H9 (cell line): ENCODE measurements at regions not wholly inside any gene's neighbourhood (a gene's known extent, or its start where the extent isn't known, plus 50 kb on each side); places are given as distances from the start of the nearest gene placed in this dataset.

Source experiments
- DNase-seq: peaks from one replicate; pipeline ENCODE4 v3.0.0-alpha.2; 2017
- H2AFZ ChIP-seq: one replicate; pipeline ENCODE4 v1.6.1; 2013; ENCODE audit warnings: mild to moderate bottlenecking, low read length, control low read depth, moderate library complexity
- H2AK5ac ChIP-seq: 2 replicates; pipeline ENCODE4 v1.6.1; 2013; ENCODE audit warnings: low read length, control low read depth, mixed read lengths; ENCODE audit not compliant: insufficient read length
- H2BK120ac ChIP-seq: one replicate; pipeline ENCODE4 v1.6.1; 2013; ENCODE audit warnings: low read depth, mild to moderate bottlenecking, low read length, control low read depth, inconsistent platforms; ENCODE audit not compliant: poor library complexity, severe bottlenecking
- H2BK12ac ChIP-seq: 2 replicates; pipeline ENCODE4 v1.6.1; 2013; ENCODE audit warnings: low read length, control low read depth, mixed read lengths, low read depth; ENCODE audit not compliant: insufficient read length
- H2BK15ac ChIP-seq: 2 replicates; pipeline ENCODE4 v1.6.1; 2013; ENCODE audit warnings: low read depth, low read length, control low read depth
- H2BK20ac ChIP-seq: one replicate; pipeline ENCODE4 v1.6.1; 2013; ENCODE audit warnings: low read depth, mild to moderate bottlenecking, low read length, control low read depth, inconsistent platforms; ENCODE audit not compliant: poor library complexity, severe bottlenecking
- H2BK5ac ChIP-seq: 2 replicates; pipeline ENCODE4 v1.6.1; 2013; ENCODE audit warnings: low read length, control low read depth, mixed read lengths; ENCODE audit not compliant: insufficient read length
- H3K14ac ChIP-seq: 2 replicates; pipeline ENCODE4 v1.6.1; 2013; ENCODE audit warnings: low read length, control low read depth; ENCODE audit not compliant: insufficient read depth
- H3K18ac ChIP-seq: 2 replicates; pipeline ENCODE4 v1.6.1; 2013; ENCODE audit warnings: low read depth, mild to moderate bottlenecking, mixed read lengths, low read length, control low read depth; ENCODE audit not compliant: insufficient read length
- H3K23ac ChIP-seq: 2 replicates; pipeline ENCODE4 v1.6.1; 2013; ENCODE audit warnings: low read length, control low read depth, mixed read lengths, low read depth; ENCODE audit not compliant: insufficient read length
- H3K23me2 ChIP-seq: 2 replicates; pipeline ENCODE4 v1.6.1; 2013; ENCODE audit warnings: low read depth, mild to moderate bottlenecking, mixed read lengths, low read length, control low read depth; ENCODE audit not compliant: insufficient read length, poor library complexity, severe bottlenecking
- H3K27ac ChIP-seq: 2 replicates; pipeline ENCODE4 v1.5.1; 2013; ENCODE audit warnings: low read length, control low read depth, mixed read lengths, low read depth; ENCODE audit not compliant: insufficient read length
- H3K27me3 ChIP-seq: 2 replicates; pipeline ENCODE4 v1.6.1; 2013; ENCODE audit warnings: low read length, control low read depth, inconsistent platforms; ENCODE audit not compliant: insufficient read depth
- H3K4ac ChIP-seq: 2 replicates; pipeline ENCODE4 v1.6.1; 2013; ENCODE audit warnings: low read depth, mild to moderate bottlenecking, control low read depth, inconsistent platforms, low read length, moderate library complexity
- H3K4me1 ChIP-seq: 2 replicates; pipeline ENCODE4 v1.6.1; 2013; ENCODE audit warnings: low read length, control low read depth, inconsistent platforms; ENCODE audit not compliant: insufficient read depth
- H3K4me2 ChIP-seq: 2 replicates; pipeline ENCODE4 v1.6.1; 2013; ENCODE audit warnings: low read length, control low read depth, mixed read lengths; ENCODE audit not compliant: insufficient read length, insufficient read depth
- H3K56ac ChIP-seq: 2 replicates; pipeline ENCODE4 v1.6.1; 2013; ENCODE audit warnings: low read depth, mild to moderate bottlenecking, mixed read lengths, low read length, control low read depth; ENCODE audit not compliant: insufficient read length
- H3K79me1 ChIP-seq: 2 replicates; pipeline ENCODE4 v1.6.1; 2013; ENCODE audit warnings: low read depth, mild to moderate bottlenecking, moderate library complexity, low read length, control low read depth, inconsistent platforms; ENCODE audit not compliant: insufficient read depth, poor library complexity, severe bottlenecking
- H3K79me2 ChIP-seq: 2 replicates; pipeline ENCODE4 v1.6.1; 2013; ENCODE audit warnings: low read length, control low read depth, inconsistent platforms; ENCODE audit not compliant: insufficient read depth
- H3K9ac ChIP-seq: 2 replicates; pipeline ENCODE4 v1.6.1; 2013; ENCODE audit warnings: low read length, control low read depth, mixed read lengths; ENCODE audit not compliant: insufficient read length; ENCODE audit errors: extremely low read depth
- H3K9me3 ChIP-seq: one replicate; pipeline ENCODE4 v1.6.1; 2013; ENCODE audit warnings: low read depth, low read length, inconsistent platforms; ENCODE audit not compliant: control insufficient read depth
- H3T11ph ChIP-seq: one replicate; pipeline ENCODE4 v1.6.1; 2013; ENCODE audit warnings: mild to moderate bottlenecking, low read length, control low read depth, inconsistent platforms
- H4K20me1 ChIP-seq: one replicate; pipeline ENCODE4 v1.6.1; 2013; ENCODE audit not compliant: control insufficient read depth, insufficient read length, insufficient read depth
- H4K5ac ChIP-seq: 2 replicates; pipeline ENCODE4 v1.6.1; 2013; ENCODE audit warnings: low read depth, mild to moderate bottlenecking, mixed read lengths, low read length, control low read depth; ENCODE audit not compliant: insufficient read length
- H4K8ac ChIP-seq: replicated peaks from 2 replicates; pipeline ENCODE4 v1.6.1; 2013; ENCODE audit warnings: low read length, control low read depth, mixed read lengths, low read depth; ENCODE audit not compliant: insufficient read length
- H4K91ac ChIP-seq: 2 replicates; pipeline ENCODE4 v1.6.1; 2013; ENCODE audit warnings: low read depth, mild to moderate bottlenecking, moderate library complexity, mixed read lengths, low read length, control low read depth; ENCODE audit not compliant: insufficient read length
- H3K27ac Mint-ChIP-seq, 3 experiments: 2 replicates in 2 of 3; 3 replicates in 1 of 3; pipeline ENCODE4 v1.8.0; 2020 to 2021; ENCODE audit warnings: mixed read lengths in 3 of 3, mild to moderate bottlenecking in 1 of 3, moderate library complexity in 1 of 3
- H3K27me3 Mint-ChIP-seq: 2 replicates; pipeline ENCODE4 v1.8.0; 2021; ENCODE audit warnings: low read depth, mild to moderate bottlenecking, moderate library complexity, mixed read lengths
- H3K36me3 Mint-ChIP-seq, 3 experiments: 2 replicates in 2 of 3; 3 replicates in 1 of 3; pipeline ENCODE4 v1.8.0; 2020 to 2021; ENCODE audit warnings: low read depth in 3 of 3, mixed read lengths in 3 of 3; ENCODE audit not compliant: insufficient read depth in 1 of 3
- H3K4me1 Mint-ChIP-seq, 2 experiments: 2 replicates each; pipeline ENCODE4 v1.8.0; 2020; ENCODE audit warnings: mixed read lengths in 2 of 2
- H3K4me3 Mint-ChIP-seq, 2 experiments: 2 replicates in 1 of 2; 3 replicates in 1 of 2; pipeline ENCODE4 v1.8.0; 2020 to 2021; ENCODE audit warnings: mild to moderate bottlenecking in 2 of 2, mixed read lengths in 2 of 2, moderate library complexity in 1 of 2
- H3K9me3 Mint-ChIP-seq, 2 experiments: 2 replicates in 1 of 2; 3 replicates in 1 of 2; pipeline ENCODE4 v1.8.0; 2020; ENCODE audit warnings: mild to moderate bottlenecking in 2 of 2, mixed read lengths in 2 of 2, moderate library complexity in 1 of 2
- WGBS: extraction: QIAGEN DNeasy Blood & Tissue Kit; methylation state at CpG from one replicate; pipeline ENCODE4 v1.1.7; 2013; ENCODE audit warnings: missing lambda C conversion rate, low lambda C conversion rate, mixed read lengths; ENCODE audit not compliant: insufficient read length; ENCODE audit errors: extremely low coverage; 5-methylcytosine and 5-hydroxymethylcytosine counted together
- TF ChIP-seq, protein P1 (sequence below): fragments of 200-600 bp; sonication (generic); conservative IDR thresholded peaks from 3 replicates; pipeline ENCODE4 v1.8.0; 2021; ENCODE audit warnings: antibody characterized with exemption, mild to moderate bottlenecking

GRCh38 chr21:24738063-24738462, 869.2 kb downstream of the MRPL39 start:
- H3K9me3 ChIP-seq = no peaks in the 10 kb centered on the region
- H2BK15ac ChIP-seq = no peak overlapping the region
- H2BK5ac ChIP-seq = no peak overlapping the region
- no peak overlapping the region for H4K8ac ChIP-seq
- H3K18ac ChIP-seq = no peak overlapping the region
- H4K20me1 ChIP-seq = no peaks in the 10 kb centered on the region
- H3K79me2 ChIP-seq = no peaks in the 10 kb centered on the region
- H3K4me1 ChIP-seq = no peaks in the 10 kb centered on the region
- no peak overlapping the region for H2AFZ ChIP-seq
- Mint-ChIP-seq H3K36me3 (peaks cover 0 to 5% (median 0%) of the 10 kb centered on the region in 3 experiments; a peak in 1 of 7 replicates), H3K9me3 (peaks cover 34 to 49% of the 10 kb centered on the region in 2 experiments), H3K27me3 (no peaks in the 10 kb centered on the region), H3K4me3 (no peak overlapping the region), H3K27ac (no peak overlapping the region), H3K4me1 (no peaks in the 10 kb centered on the region)
- H4K5ac ChIP-seq = no peak overlapping the region
- no peak overlapping the region for H2BK12ac ChIP-seq
- no peaks in the 10 kb centered on the region for H3K79me1 ChIP-seq
- no peak overlapping the region for H4K91ac ChIP-seq
- H3T11ph ChIP-seq = no peak overlapping the region
- H3K23ac ChIP-seq = no peak overlapping the region
- no peak overlapping the region for H2BK120ac ChIP-seq
- no peak overlapping the region for H2AK5ac ChIP-seq
- H3K56ac ChIP-seq = no peak overlapping the region
- H3K23me2 ChIP-seq = no peaks in the 10 kb centered on the region
- H3K4ac ChIP-seq = no peak overlapping the region
- H3K9ac ChIP-seq = no peak overlapping the region
- no peak for DNase-seq
- no peak overlapping the region for H3K14ac ChIP-seq
- no peak overlapping the region for H2BK20ac ChIP-seq
- H3K27ac ChIP-seq = no peak overlapping the region
- no peak overlapping the region for H3K4me2 ChIP-seq
- H3K27me3 ChIP-seq = no peaks in the 10 kb centered on the region
- no CpG with 5 or more reads among the region's 8 CpGs for WGBS
- TF ChIP-seq, protein P1, sequence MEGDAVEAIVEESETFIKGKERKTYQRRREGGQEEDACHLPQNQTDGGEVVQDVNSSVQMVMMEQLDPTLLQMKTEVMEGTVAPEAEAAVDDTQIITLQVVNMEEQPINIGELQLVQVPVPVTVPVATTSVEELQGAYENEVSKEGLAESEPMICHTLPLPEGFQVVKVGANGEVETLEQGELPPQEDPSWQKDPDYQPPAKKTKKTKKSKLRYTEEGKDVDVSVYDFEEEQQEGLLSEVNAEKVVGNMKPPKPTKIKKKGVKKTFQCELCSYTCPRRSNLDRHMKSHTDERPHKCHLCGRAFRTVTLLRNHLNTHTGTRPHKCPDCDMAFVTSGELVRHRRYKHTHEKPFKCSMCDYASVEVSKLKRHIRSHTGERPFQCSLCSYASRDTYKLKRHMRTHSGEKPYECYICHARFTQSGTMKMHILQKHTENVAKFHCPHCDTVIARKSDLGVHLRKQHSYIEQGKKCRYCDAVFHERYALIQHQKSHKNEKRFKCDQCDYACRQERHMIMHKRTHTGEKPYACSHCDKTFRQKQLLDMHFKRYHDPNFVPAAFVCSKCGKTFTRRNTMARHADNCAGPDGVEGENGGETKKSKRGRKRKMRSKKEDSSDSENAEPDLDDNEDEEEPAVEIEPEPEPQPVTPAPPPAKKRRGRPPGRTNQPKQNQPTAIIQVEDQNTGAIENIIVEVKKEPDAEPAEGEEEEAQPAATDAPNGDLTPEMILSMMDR = no peak
